GDM1 (cell line): ENCODE measurements at regions not wholly inside any gene's neighbourhood (a gene's known extent, or its start where the extent isn't known, plus 50 kb on each side); places are given as distances from the start of the nearest gene placed in this dataset.
"Not testable (repeated sequence)": the region's sequence is repeated elsewhere in the genome, so short reads cannot be mapped to it uniquely, and the experiment has no call there.

Experiments used
- DNase-seq: peaks from one replicate; lab custom pipeline; 2025; lab: John Stamatoyannopoulos, UW

GRCh38 chr4:33071535-33071934 is 2351.4 kb downstream of the PCDH7 start:
- no peak for DNase-seq

GRCh38 chr4:33072298-33073089 is 2352.3 kb downstream of the PCDH7 start:
- DNase-seq: no peak

DNA sequence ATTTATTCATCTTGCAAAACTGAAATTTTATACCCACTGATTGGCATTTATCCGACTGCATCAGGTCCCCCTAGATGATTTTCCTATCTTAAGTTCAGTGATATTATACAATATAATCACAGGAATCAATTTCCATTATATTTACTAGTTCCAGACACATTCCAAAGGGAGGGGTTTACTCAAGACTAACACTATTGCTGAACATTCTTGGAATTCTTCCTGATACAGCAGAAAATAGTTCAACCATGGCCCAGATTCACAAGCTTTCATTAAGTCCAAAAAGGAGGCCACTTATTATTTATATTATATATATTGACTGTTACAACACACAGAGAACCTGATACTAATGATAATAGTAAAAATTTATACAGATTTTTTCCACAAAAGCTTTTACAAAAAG is 2353.6 kb downstream of the PCDH7 start:
- DNase-seq: no peak

- no peak for DNase-seq
Observed at GRCh38 chr4:33078145-33078544, 2358.0 kb downstream of the PCDH7 start.

DNA sequence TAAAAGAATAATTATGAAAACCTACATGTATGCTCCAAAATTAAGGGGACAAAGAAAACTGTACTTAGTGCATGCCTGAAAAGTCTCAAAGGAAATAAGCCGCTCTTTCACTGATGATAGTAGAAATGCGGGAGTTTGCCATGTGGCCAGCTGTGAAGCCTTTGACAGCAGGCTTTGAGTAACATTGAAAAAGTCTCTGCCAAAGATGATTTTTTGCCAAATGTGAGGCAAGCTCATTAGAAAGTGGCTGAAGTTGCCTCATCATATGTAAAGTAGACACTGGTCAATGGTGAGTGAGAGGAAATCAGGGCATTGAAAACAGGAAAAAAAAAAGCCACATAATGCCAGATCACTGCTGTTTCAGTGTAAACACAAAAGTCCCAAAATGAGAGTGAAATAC is 2360.1 kb downstream of the PCDH7 start:
- DNase-seq: no peak

- DNase-seq: no peak
Observed at GRCh38 chr4:33085709-33086108, 2365.5 kb downstream of the PCDH7 start.

- no peak for DNase-seq
Observed at GRCh38 chr4:33086331-33086925, 2366.3 kb downstream of the PCDH7 start.

- DNase-seq: no peak
Observed at GRCh38 chr4:33088713-33089112, 2368.5 kb downstream of the PCDH7 start.

GRCh38 chr4:33090910-33091309 is 2370.7 kb downstream of the PCDH7 start:
- DNase-seq: no peak

- no peak for DNase-seq
Observed at GRCh38 chr4:33091961-33092360, 2371.8 kb downstream of the PCDH7 start.

DNA sequence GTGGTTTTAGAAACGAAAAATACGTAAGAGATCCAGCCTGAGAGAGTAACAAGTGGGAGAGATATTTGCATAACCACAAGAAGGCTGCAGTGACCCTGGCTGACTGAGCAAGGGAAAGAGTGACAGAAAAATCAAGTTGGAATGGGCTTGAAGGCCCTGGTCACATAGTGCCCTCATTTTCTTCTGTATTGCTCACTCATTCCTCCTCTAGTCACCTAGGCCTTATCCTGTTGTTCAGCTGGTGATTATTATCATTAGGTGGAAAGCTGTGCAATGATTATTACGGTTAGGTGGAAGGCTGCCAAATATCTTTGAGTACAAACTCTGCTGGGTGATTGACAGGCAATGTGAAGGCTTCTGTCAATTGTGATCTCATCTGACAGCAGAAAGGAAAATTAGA is 2384.1 kb downstream of the PCDH7 start:
- no peak for DNase-seq

DNA sequence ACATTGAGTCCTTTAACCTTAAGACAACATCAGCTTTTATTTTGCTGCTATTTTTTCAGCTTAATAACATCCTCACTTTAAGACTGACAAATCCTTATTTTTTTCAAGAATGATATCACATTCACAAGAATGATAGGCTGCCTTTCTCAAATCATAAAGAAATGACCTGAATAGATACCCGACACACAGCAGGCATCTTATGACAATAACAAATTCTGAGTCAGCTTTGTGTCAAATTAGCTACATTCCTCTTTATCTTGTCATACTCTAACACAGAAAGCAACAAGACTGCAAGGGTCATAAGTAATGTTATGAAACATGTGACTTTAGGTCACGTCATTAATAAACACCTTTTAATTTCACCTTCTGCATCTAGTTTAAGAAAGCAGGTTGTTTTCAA is 2387.6 kb downstream of the PCDH7 start:
- DNase-seq: no peak

DNA sequence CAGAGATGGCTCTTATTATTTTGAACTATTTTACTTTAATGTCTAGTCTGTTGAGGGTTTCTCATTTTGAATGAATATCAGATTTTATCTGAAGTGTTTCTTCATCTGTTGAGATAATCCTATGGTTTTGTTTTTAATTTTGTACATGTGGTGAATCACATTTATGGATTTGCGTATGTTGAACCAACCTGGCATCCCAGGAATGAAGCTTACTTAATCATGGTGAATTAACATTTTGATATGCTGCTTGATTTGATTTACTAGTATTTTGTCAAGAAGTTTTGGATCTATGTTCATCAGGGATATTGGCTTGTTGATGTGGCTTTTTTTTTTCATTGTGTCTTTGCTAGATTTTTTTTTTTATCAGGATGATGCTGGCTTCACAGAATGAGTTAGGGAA is 2390.9 kb downstream of the PCDH7 start:
- DNase-seq: no peak

DNA sequence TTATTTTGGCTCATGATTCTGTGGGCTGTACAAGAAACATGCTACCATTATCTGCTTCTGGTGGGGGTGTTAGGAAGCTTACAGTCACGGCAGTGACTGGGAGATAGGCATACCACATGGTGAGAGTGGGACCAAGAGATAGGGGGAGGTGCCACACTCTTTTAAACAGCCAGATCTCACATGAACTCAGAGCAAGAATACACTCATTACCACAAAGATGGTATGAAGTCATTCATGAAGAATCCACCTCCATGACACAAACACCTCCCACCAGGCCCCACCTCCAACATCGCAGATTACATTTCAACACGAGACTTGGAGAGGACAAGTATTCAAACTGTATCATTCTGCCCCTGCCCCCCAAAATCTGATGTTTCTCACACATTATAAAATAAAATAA is 2396.7 kb downstream of the PCDH7 start:
- DNase-seq: no peak

- DNase-seq: no peak
Observed at GRCh38 chr4:33126002-33126401, 2405.8 kb downstream of the PCDH7 start.

- not testable (repeated sequence) for DNase-seq
Observed at GRCh38 chr4:33130662-33131061, 2410.5 kb downstream of the PCDH7 start.

DNA sequence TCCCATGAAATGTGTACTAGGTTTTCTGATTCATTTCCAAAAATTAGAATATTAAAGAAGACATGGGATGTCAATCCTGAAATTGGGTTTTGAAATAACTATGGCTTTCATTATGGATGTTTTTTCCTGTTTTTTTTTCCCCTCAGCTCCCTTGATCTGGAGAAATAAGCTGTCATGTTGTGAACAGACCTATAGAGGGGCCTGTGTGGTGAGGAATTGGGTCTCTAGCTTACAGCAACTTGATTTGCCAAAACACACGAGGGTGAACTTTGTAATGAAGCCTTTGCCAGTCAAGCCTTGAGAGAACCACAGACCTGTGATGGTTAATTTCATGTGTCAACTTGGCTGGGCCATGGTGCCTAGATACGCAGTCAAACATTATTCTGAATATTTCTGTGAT is 2413.6 kb downstream of the PCDH7 start:
- DNase-seq: no peak

GRCh38 chr4:33134366-33134765 is 2414.2 kb downstream of the PCDH7 start:
- no peak for DNase-seq

DNA sequence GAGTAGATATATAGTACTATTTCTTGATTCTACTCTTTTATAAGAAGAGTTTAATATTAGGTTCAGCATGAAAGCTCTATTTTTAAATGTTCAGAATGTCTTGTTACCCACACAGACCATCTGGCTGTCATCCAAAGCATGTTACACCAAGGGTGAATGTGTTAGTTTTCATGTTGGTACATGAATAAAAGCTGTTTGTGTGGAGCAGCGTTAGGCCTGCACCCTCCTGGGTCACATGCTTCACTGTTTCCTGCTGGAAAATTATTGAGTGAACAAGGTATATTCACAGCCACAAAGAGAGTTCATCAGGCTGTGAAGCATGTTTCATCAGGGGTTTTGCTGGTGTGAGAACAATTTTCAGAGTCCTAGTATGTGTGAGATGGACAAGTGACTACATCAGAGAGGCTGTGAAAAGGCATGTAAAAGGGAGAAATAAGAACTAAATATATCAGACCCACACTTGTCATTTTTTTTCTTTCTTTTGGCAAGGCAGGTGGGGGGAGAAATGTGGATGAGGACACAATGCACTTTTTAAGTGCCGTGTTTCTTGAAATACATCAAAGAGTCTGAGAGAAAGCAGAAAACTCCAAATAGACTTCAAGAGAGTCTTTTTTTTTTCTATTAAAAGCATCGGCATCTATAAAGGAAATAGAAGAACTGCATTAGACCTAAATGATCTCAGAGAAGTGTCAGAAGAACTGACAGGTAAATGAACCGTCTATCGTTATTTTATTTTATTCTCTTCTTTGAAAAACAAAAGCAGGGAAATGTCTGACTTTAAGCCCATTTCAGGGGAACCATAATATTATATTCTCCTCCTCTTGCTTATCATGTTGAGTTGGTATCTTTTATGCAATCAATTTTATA is 2429.7 kb downstream of the PCDH7 start:
- no peak for DNase-seq

DNA sequence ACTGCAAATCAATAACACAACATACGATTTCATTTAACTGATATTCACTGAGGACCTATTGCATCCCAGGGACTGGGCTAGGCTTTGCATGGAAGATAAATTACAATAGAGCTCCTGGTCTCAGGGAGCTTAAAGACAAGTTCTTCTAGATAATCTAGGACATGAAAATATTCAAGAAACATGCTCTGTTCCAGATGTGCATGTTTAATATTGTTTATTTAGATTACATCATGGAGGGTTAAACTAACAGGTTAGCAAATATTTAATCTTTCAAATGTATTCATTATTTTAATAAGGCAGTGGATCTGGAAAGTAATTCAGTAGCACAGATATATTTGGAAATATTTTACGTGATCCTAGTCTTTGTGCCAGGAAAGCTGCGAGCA is 2430.3 kb downstream of the PCDH7 start:
- no peak for DNase-seq

GRCh38 chr4:33160126-33160525 is 2440.0 kb downstream of the PCDH7 start:
- no peak for DNase-seq

DNA sequence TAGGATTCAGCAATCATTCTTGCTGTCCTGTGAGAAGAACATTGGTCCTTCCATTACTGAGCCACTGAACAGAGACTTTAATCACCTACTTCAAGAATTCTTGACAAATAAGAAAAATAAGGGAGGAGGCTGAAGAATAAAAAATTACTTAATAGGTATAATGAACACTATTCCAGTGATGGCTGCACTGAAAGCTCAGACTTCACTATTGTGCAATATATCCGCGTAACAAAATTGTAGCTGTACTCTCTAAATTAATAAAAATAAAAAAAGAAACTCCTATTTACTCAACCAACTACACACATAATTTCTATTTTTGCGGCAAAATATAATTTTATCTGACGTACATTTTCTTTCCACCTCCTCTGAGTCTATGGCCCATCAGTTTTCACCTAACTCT is 2441.0 kb downstream of the PCDH7 start:
- no peak for DNase-seq

GRCh38 chr4:33162122-33162521 is 2442.0 kb downstream of the PCDH7 start:
- no peak for DNase-seq
